IMR-90 (cell line): ENCODE measurements at regions not wholly inside any gene's neighbourhood (a gene's known extent, or its start where the extent isn't known, plus 50 kb on each side); places are given as distances from the start of the nearest gene placed in this dataset.

Experiments
- ATAC-seq: fragments of 200-7000 bp; cut with Tn5 transposase; 2 replicates; pipeline ENCODE4 v1.9.1; 2020; ENCODE audit warnings: low read depth, mild to moderate bottlenecking, moderate library complexity
- BruUV-seq: library from RNA; stranded (reverse); fragments of 400-500 nt; replicated peaks from 2 replicates; lab custom pipeline; 2021; lab: Mats Ljungman, UMichigan
- CTCF ChIA-PET: fragments of 300-600 bp; formaldehyde crosslinking; extraction: SDS; loops from one replicate; lab custom pipeline; 2021; ENCODE audit warnings: antibody characterized with exemption; lab: Yijun Ruan, JAX
- POLR2A ChIA-PET: fragments of 300-600 bp; sonication (Branson Sonifier 250); formaldehyde crosslinking; loops from one replicate; lab custom pipeline; 2022; ENCODE audit warnings: antibody characterized with exemption; ENCODE audit not compliant: unreplicated experiment; lab: Charles Lee
- DNase-seq: peaks from one replicate; pipeline ENCODE4 v3.0.0; 2013
- H2AFZ ChIP-seq: replicated peaks from 2 replicates; pipeline ENCODE3; 2013; ENCODE audit warnings: low read length, mild to moderate bottlenecking; ENCODE audit not compliant: poor library complexity
- H2AK5ac ChIP-seq: 2 replicates; pipeline ENCODE4 v1.6.1; 2013; ENCODE audit warnings: low read depth, low read length, inconsistent platforms
- H2AK9ac ChIP-seq: replicated peaks from 2 replicates; pipeline ENCODE3; 2013; ENCODE audit warnings: mild to moderate bottlenecking, low read depth, low read length, moderate library complexity; ENCODE audit not compliant: poor library complexity
- H2BK120ac ChIP-seq: 2 replicates; pipeline ENCODE4 v1.6.1; 2013; ENCODE audit warnings: low read depth, low read length, inconsistent platforms
- H2BK15ac ChIP-seq: 3 replicates; pipeline ENCODE4 v1.6.1; 2013; ENCODE audit warnings: low read depth, low read length, inconsistent platforms
- H2BK20ac ChIP-seq: 2 replicates; pipeline ENCODE4 v1.6.1; 2013; ENCODE audit warnings: low read depth, mild to moderate bottlenecking, inconsistent platforms, low read length, moderate library complexity
- H2BK5ac ChIP-seq: 2 replicates; pipeline ENCODE4 v1.6.1; 2013; ENCODE audit warnings: mild to moderate bottlenecking, low read depth, low read length, inconsistent platforms; ENCODE audit not compliant: poor library complexity, severe bottlenecking
- H3K14ac ChIP-seq: replicated peaks from 2 replicates; pipeline ENCODE4 v1.6.1; 2013; ENCODE audit warnings: low read depth, low read length, inconsistent platforms
- H3K18ac ChIP-seq: 2 replicates; pipeline ENCODE4 v1.6.1; 2013; ENCODE audit warnings: low read depth, low read length, control low read depth
- H3K23ac ChIP-seq: 2 replicates; pipeline ENCODE4 v1.6.1; 2013; ENCODE audit warnings: low read depth, low read length, inconsistent platforms
- H3K27ac ChIP-seq: 2 replicates; pipeline ENCODE4 v1.5.1; 2013; ENCODE audit warnings: mild to moderate bottlenecking, control low read depth, low read length; ENCODE audit not compliant: insufficient read depth
- H3K27me3 ChIP-seq: 2 replicates; pipeline ENCODE4 v1.6.1; 2013; ENCODE audit warnings: low read length; ENCODE audit not compliant: control insufficient read depth, insufficient read depth
- H3K36me3 ChIP-seq: 2 replicates; pipeline ENCODE4 v1.6.1; 2013; ENCODE audit warnings: low read length, mixed read lengths; ENCODE audit not compliant: control insufficient read depth, insufficient read depth
- H3K4ac ChIP-seq: 2 replicates; pipeline ENCODE4 v1.6.1; 2013; ENCODE audit warnings: low read depth, low read length, inconsistent platforms
- H3K4me1 ChIP-seq: 2 replicates; pipeline ENCODE4 v1.6.1; 2013; ENCODE audit warnings: low read length, mixed read lengths; ENCODE audit not compliant: control insufficient read depth, insufficient read depth
- H3K4me2 ChIP-seq: 2 replicates; pipeline ENCODE4 v1.6.1; 2013; ENCODE audit warnings: low read depth, mild to moderate bottlenecking, control low read depth, low read length, moderate library complexity
- H3K4me3 ChIP-seq: 2 replicates; pipeline ENCODE4 v1.5.1; 2013; ENCODE audit warnings: low read depth, mild to moderate bottlenecking, control low read depth, low read length, moderate library complexity; ENCODE audit not compliant: insufficient read depth
- H3K56ac ChIP-seq: 2 replicates; pipeline ENCODE4 v1.6.1; 2013; ENCODE audit warnings: low read length, inconsistent platforms; ENCODE audit not compliant: insufficient read depth; ENCODE audit errors: extremely low read depth
- H3K79me1 ChIP-seq, 2 experiments: 2 replicates each; pipeline ENCODE4 v1.6.1; 2013; ENCODE audit warnings: low read length in 2 of 2, inconsistent platforms in 1 of 2, low read depth in 1 of 2
- H3K9ac ChIP-seq: 2 replicates; pipeline ENCODE4 v1.6.1; 2013; ENCODE audit warnings: low read depth, low read length, control low read depth
- H3K9me1 ChIP-seq: 2 replicates; pipeline ENCODE4 v1.6.1; 2013; ENCODE audit warnings: low read length, inconsistent platforms; ENCODE audit not compliant: insufficient read depth
- H3K9me3 ChIP-seq: 2 replicates; pipeline ENCODE4 v1.6.1; 2013; ENCODE audit warnings: low read length; ENCODE audit not compliant: control insufficient read depth, insufficient read depth
- H4K20me1 ChIP-seq: 2 replicates; pipeline ENCODE4 v1.6.1; 2013; ENCODE audit warnings: low read length, inconsistent platforms; ENCODE audit not compliant: insufficient read depth
- H4K5ac ChIP-seq: 2 replicates; pipeline ENCODE4 v1.6.1; 2013; ENCODE audit warnings: mild to moderate bottlenecking, low read depth, low read length, control low read depth
- H4K8ac ChIP-seq, 2 experiments: 2 replicates each; pipeline ENCODE4 v1.6.1; 2013; ENCODE audit warnings: low read depth in 2 of 2, low read length in 2 of 2, control low read depth in 1 of 2, inconsistent platforms in 1 of 2
- H4K91ac ChIP-seq: 2 replicates; pipeline ENCODE4 v1.6.1; 2013; ENCODE audit warnings: low read depth, low read length, inconsistent platforms; ENCODE audit not compliant: insufficient read depth
- CEBPB ChIP-seq: IDR thresholded peaks from 2 replicates; pipeline ENCODE4 v1.6.1; 2012; ENCODE audit warnings: low read depth, low read length, improper control_type of control experiment
- MAFK ChIP-seq: IDR thresholded peaks from 2 replicates; pipeline ENCODE4 v1.6.1; 2012; ENCODE audit warnings: low read depth, low read length, improper control_type of control experiment
- MAZ ChIP-seq: IDR thresholded peaks from 2 replicates; pipeline ENCODE4 v1.6.1; 2012; ENCODE audit warnings: low read depth, mild to moderate bottlenecking, low read length, improper control_type of control experiment, moderate library complexity, borderline replicate concordance
- POLR2A ChIP-seq: IDR thresholded peaks from 2 replicates; pipeline ENCODE4 v1.6.1; 2012; ENCODE audit warnings: mild to moderate bottlenecking, low read depth, low read length
- WGBS, 2 experiments: methylation state at CpG; one replicate each; pipeline versions ENCODE4 v1.1.5 to v1.1.7; 2013; ENCODE audit warnings: missing lambda C conversion rate in 2 of 2; ENCODE audit not compliant: insufficient read length in 1 of 2; ENCODE audit errors: extremely low coverage in 2 of 2; 5-methylcytosine and 5-hydroxymethylcytosine counted together
- dilution Hi-C: fragments of 300-500 bp; cut with HindIII; formaldehyde crosslinking; loops from one replicate; pipeline ENCODE4 v1.14.3; 2018; ENCODE audit warnings: low sequenced_read_pairs; ENCODE audit not compliant: unreplicated experiment
- in situ Hi-C: fragments of 300-500 bp; cut with MboI; formaldehyde crosslinking; loops from 3 replicates; pipeline ENCODE4 v1.14.3; 2019; ENCODE audit warnings: low sequenced_read_pairs, inconsistent platforms, mixed read lengths
- intact Hi-C: fragments of 100-400 bp; cut with micrococcal nuclease; formaldehyde crosslinking; loops from 2 replicates; pipeline ENCODE4 v1.10.0; 2022
- TF ChIP-seq, protein P1 (sequence below): conservative IDR thresholded peaks from 2 replicates; pipeline ENCODE4 v1.5.1; 2012; ENCODE audit warnings: mild to moderate bottlenecking, low read depth, low read length, improper control_type of control experiment

DNA sequence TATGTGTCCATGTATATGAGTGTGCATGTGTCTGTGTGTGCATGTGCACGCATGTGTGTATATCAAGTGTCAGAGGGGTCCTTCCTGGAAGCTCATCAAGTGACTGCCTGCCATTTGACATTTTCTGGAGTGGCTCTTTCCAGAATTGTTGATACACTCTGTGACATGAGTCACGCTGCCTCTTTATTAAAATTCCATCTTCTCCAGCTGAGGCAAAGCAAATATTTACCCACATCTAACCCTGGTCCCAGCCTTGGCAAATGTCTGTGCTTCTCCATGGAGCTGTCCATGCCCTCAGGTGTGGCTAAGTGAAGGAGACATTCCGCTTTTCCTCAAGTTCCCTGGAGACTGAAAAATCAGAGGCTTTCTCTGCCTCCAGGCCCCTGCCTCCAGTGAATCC is 88.2 kb upstream of the MBNL2 start:
- H3K79me1 ChIP-seq, result no peaks in the 10 kb centered on the region
- in situ Hi-C loops, result no loop called here
- CTCF ChIA-PET, result no interaction called here

More for the DNA sequence above, 88.2 kb upstream of the MBNL2 start:
- dilution Hi-C loops, result no loop called here
- peak; percentile 37; the same call in 1 of the 2 replicates for ATAC-seq
- no peak for DNase-seq
- 100% methylated on average over 1 of the region's 3 CpGs; no CpG with 5 or more reads in 1 of the 2 experiments for WGBS, 2 experiments
- Histone ChIP-seq H2AK9ac (no peak overlapping the region), H3K14ac (no peak overlapping the region), H3K9ac (no peak overlapping the region), H3K36me3 (no peaks in the 10 kb centered on the region), H4K5ac (no peak overlapping the region), H3K4me2 (no peak overlapping the region), H2BK15ac (no peak overlapping the region), H3K4ac (peak overlapping the region; percentile 25), H2BK120ac (peak overlapping the region; percentile 19), H2BK20ac (peak overlapping the region; percentile 37; the same call in 1 of the 2 replicates), H2AK5ac (peak overlapping the region; percentile 40), H4K8ac (no peak overlapping the region; a peak in 1 of 4 replicates), H2AFZ (no peak overlapping the region), H3K27me3 (no peaks in the 10 kb centered on the region), H3K56ac (no peak overlapping the region), H3K9me1 (peaks cover 15% of the 10 kb centered on the region), H3K4me3 (no peak overlapping the region), H3K27ac (no peak overlapping the region), H3K18ac (no peak overlapping the region), H3K9me3 (no peaks in the 10 kb centered on the region), H4K91ac (no peak overlapping the region), H2BK5ac (no peak overlapping the region), H4K20me1 (no peaks in the 10 kb centered on the region), H3K23ac (no peak overlapping the region), H3K4me1 (no peaks in the 10 kb centered on the region; the same call in 1 of the 2 replicates)
- intact Hi-C loops, result loop anchor here (10.0 kb wide), 1 partner anchor 1061 kb away; no protein-coding TSS in a partner anchor
- no TSS peak for BruUV-seq
- TF ChIP-seq CEBPB (no peak), MAFK (no peak), POLR2A (no peak), MAZ (no peak)
- TF ChIP-seq, protein P1, sequence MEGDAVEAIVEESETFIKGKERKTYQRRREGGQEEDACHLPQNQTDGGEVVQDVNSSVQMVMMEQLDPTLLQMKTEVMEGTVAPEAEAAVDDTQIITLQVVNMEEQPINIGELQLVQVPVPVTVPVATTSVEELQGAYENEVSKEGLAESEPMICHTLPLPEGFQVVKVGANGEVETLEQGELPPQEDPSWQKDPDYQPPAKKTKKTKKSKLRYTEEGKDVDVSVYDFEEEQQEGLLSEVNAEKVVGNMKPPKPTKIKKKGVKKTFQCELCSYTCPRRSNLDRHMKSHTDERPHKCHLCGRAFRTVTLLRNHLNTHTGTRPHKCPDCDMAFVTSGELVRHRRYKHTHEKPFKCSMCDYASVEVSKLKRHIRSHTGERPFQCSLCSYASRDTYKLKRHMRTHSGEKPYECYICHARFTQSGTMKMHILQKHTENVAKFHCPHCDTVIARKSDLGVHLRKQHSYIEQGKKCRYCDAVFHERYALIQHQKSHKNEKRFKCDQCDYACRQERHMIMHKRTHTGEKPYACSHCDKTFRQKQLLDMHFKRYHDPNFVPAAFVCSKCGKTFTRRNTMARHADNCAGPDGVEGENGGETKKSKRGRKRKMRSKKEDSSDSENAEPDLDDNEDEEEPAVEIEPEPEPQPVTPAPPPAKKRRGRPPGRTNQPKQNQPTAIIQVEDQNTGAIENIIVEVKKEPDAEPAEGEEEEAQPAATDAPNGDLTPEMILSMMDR, result no peak
- POLR2A ChIA-PET, result no interaction called here
